Thyroid gland (tissue), 4 donors: ENCODE measurements at regions not wholly inside any gene's neighbourhood (a gene's known extent, or its start where the extent isn't known, plus 50 kb on each side); places are given as distances from the start of the nearest gene placed in this dataset.
"Not testable (repeated sequence)": the region's sequence is repeated elsewhere in the genome, so short reads cannot be mapped to it uniquely, and the experiment has no call there.

Experiments used
- DNase-seq, 2 donors: peaks; one replicate each; pipeline ENCODE4 v3.0.0-alpha.2; 2019
- H3K27ac ChIP-seq, 3 donors: fragments of 200-600 bp; sonication (generic); 1 replicate in 2 of 3; 2 replicates in 1 of 3; pipeline ENCODE4 v1.5.1; 2016 to 2019; ENCODE audit warnings: mild to moderate bottlenecking in 1 of 3, moderate library complexity in 1 of 3
- H3K27me3 ChIP-seq: fragments of 200-600 bp; sonication (generic); one replicate; pipeline ENCODE4 v1.5.1; 2019
- H3K36me3 ChIP-seq, 2 donors: fragments of 200-600 bp; sonication (generic); one replicate each; pipeline ENCODE4 v1.5.1; 2016 to 2019
- H3K4me1 ChIP-seq, 2 donors: fragments of 200-600 bp; sonication (generic); one replicate each; pipeline ENCODE4 v1.5.1; 2017 to 2019
- H3K4me3 ChIP-seq, 3 donors: fragments of 200-600 bp; sonication (generic); replicated peaks in 1 of 3; 1 replicate in 2 of 3; 2 replicates in 1 of 3; pipeline ENCODE4 v1.5.1; 2016; ENCODE audit warnings: mild to moderate bottlenecking in 1 of 3
- H3K9me3 ChIP-seq: fragments of 200-600 bp; sonication (generic); one replicate; pipeline ENCODE4 v1.5.1; 2017
- CTCF ChIP-seq, 6 experiments: fragments of 200-600 bp in 3 of 6; fragments of 450-650 bp in 3 of 6; sonication (generic) in 3 of 6; IDR thresholded peaks; one replicate each; pipeline ENCODE4 v1.5.1; 2016 to 2019; ENCODE audit warnings: antibody characterized with exemption in 6 of 6, mild to moderate bottlenecking in 2 of 6, inconsistent platforms in 1 of 6, moderate library complexity in 1 of 6
- POLR2A ChIP-seq, 2 donors: fragments of 450-650 bp; IDR thresholded peaks; one replicate each; pipeline ENCODE4 v1.6.1; 2017; ENCODE audit warnings: antibody characterized with exemption in 2 of 2, mild to moderate bottlenecking in 2 of 2, moderate library complexity in 1 of 2
- WGBS, 2 donors: methylation state at CpG; one replicate each; pipeline ENCODE4 v1.1.5; 2017; 5-methylcytosine and 5-hydroxymethylcytosine counted together
- intact Hi-C: fragments of 100-400 bp; cut with DNase I; formaldehyde crosslinking; loops from one replicate; pipeline ENCODE4 v1.15.1; 2023

GRCh38 chr6:138671351-138671750 lies 102.2 kb upstream of the CCDC28A start:
- Histone ChIP-seq H3K27me3 (no peaks in the 10 kb centered on the region), H3K9me3 (no peaks in the 10 kb centered on the region), H3K36me3 (no peaks in the 10 kb centered on the region), H3K4me3 (no peak overlapping the region), H3K27ac (no peak overlapping the region), H3K4me1 (no peaks in the 10 kb centered on the region)
- WGBS, 2 donors: 89 to 91% methylated on average over 4 of the region's 4 CpGs
- DNase-seq: no peak
- TF ChIP-seq CTCF (IDR thresholded peaks at IDR 0.05) (no peak), POLR2A (IDR thresholded peaks at IDR 0.05) (no peak)
- intact Hi-C loops: no loop called here

- Histone ChIP-seq H3K36me3 (no peaks in the 10 kb centered on the region), H3K27ac (no peak overlapping the region), H3K9me3 (no peaks in the 10 kb centered on the region), H3K27me3 (no peaks in the 10 kb centered on the region), H3K4me1 (no peaks in the 10 kb centered on the region), H3K4me3 (no peak overlapping the region)
- DNase-seq: no peak
- TF ChIP-seq CTCF (IDR thresholded peaks at IDR 0.05): no peak
- no peak for TF ChIP-seq POLR2A (IDR thresholded peaks at IDR 0.05)
- intact Hi-C loops: no loop called here
- WGBS, 2 donors: 28 to 32% methylated on average over 2 of the region's 2 CpGs
Measured at GRCh38 chr6:138673346-138674014, 100.1 kb upstream of the CCDC28A start.

GRCh38 chr6:138674444-138674843 lies 99.1 kb upstream of the CCDC28A start:
- H3K4me3 ChIP-seq, H3K27me3 ChIP-seq, H3K36me3 ChIP-seq, H3K9me3 ChIP-seq, H3K27ac ChIP-seq, DNase-seq, H3K4me1 ChIP-seq, intact Hi-C loops: not testable (repeated sequence)
- WGBS, 2 donors: 93 to 100% methylated on average over 4 of the region's 4 CpGs

- TF ChIP-seq CTCF (IDR thresholded peaks at IDR 0.05) (no peak), POLR2A (IDR thresholded peaks at IDR 0.05) (no peak)
- 61 to 81% methylated on average over 6 of the region's 6 CpGs for WGBS, 2 donors
- Histone ChIP-seq H3K27ac (no peak overlapping the region), H3K27me3 (no peaks in the 10 kb centered on the region), H3K9me3 (no peaks in the 10 kb centered on the region), H3K36me3 (no peaks in the 10 kb centered on the region), H3K4me3 (no peak overlapping the region), H3K4me1 (no peaks in the 10 kb centered on the region)
- intact Hi-C loops: no loop called here
- peak; percentile 22 to 27 for DNase-seq
Measured at GRCh38 chr6:138677538-138677937, 96.0 kb upstream of the CCDC28A start.

GRCh38 chr6:138678168-138678567 lies 95.4 kb upstream of the CCDC28A start:
- Histone ChIP-seq H3K27ac (no peak overlapping the region), H3K4me1 (no peaks in the 10 kb centered on the region), H3K27me3 (no peaks in the 10 kb centered on the region), H3K4me3 (no peak overlapping the region), H3K36me3 (no peaks in the 10 kb centered on the region), H3K9me3 (no peaks in the 10 kb centered on the region)
- DNase-seq: no peak
- TF ChIP-seq CTCF (IDR thresholded peaks at IDR 0.05): no peak
- TF ChIP-seq POLR2A (IDR thresholded peaks at IDR 0.05): no peak
- intact Hi-C loops: no loop called here

- H3K36me3 ChIP-seq: no peaks in the 10 kb centered on the region
- H3K4me1 ChIP-seq: no peaks in the 10 kb centered on the region
- no peak for DNase-seq
- no peak overlapping the region for H3K27ac ChIP-seq
- intact Hi-C loops: no loop called here
- no peaks in the 10 kb centered on the region for H3K9me3 ChIP-seq
- H3K4me3 ChIP-seq: no peak overlapping the region
- TF ChIP-seq POLR2A (IDR thresholded peaks at IDR 0.05): no peak
- TF ChIP-seq CTCF (IDR thresholded peaks at IDR 0.05): no peak
- H3K27me3 ChIP-seq: no peaks in the 10 kb centered on the region
- 90 to 91% methylated on average over 4 of the region's 4 CpGs for WGBS, 2 donors
Measured at GRCh38 chr6:138680085-138680484, 93.5 kb upstream of the CCDC28A start.
